K562 (cell line): ENCODE measurements at regions not wholly inside any gene's neighbourhood (a gene's known extent, or its start where the extent isn't known, plus 50 kb on each side); places are given as distances from the start of the nearest gene placed in this dataset.

ENCODE experiments used
- EP300 ChIP-seq: IDR thresholded peaks from 2 replicates; pipeline ENCODE4 v1.6.1; 2012; ENCODE audit warnings: low read length, improper control_type of control experiment
- HBP1 ChIP-seq: fragments of 450-650 bp; formaldehyde crosslinking; IDR thresholded peaks from 2 replicates; pipeline ENCODE4 v1.4.0; 2022; ENCODE audit warnings: missing genetic modification characterization
- HCFC1 ChIP-seq: IDR thresholded peaks from 2 replicates; pipeline ENCODE4 v1.6.1; 2012; ENCODE audit warnings: low read depth, low read length, improper control_type of control experiment
- MEF2A ChIP-seq: IDR thresholded peaks from 2 replicates; pipeline ENCODE4 v1.6.1; 2011; ENCODE audit warnings: low read depth, mild to moderate bottlenecking, low read length, moderate library complexity; ENCODE audit not compliant: control insufficient read depth
- SAP30 ChIP-seq: fragments of 200-600 bp; sonication (generic); IDR thresholded peaks from 2 replicates; pipeline ENCODE4 v1.6.1; 2012; ENCODE audit warnings: borderline replicate concordance, low read depth, mild to moderate bottlenecking, moderate library complexity, low read length, control low read depth, inconsistent platforms; ENCODE audit not compliant: insufficient read depth, poor library complexity, severe bottlenecking
- ZNF274 ChIP-seq: IDR thresholded peaks from 2 replicates; pipeline ENCODE4 v1.6.1; 2011; ENCODE audit warnings: low read depth, mild to moderate bottlenecking, low read length, moderate library complexity, borderline replicate concordance
- TF ChIP-seq, protein P1 (sequence below): sonication (generic); formaldehyde crosslinking; IDR thresholded peaks from 2 replicates; pipeline ENCODE4 v1.8.0; 2022; ENCODE audit warnings: missing genetic modification reagents, mild to moderate bottlenecking, moderate library complexity, borderline replicate concordance
- TF ChIP-seq, protein P2 (sequence below): sonication (generic); formaldehyde crosslinking; IDR thresholded peaks from 2 replicates; pipeline ENCODE4 v1.8.1; 2023; ENCODE audit warnings: mild to moderate bottlenecking, missing genetic modification reagents
- TF ChIP-seq, protein P3 (sequence below), 3 experiments: IDR thresholded peaks in 2 of 3; conservative IDR thresholded peaks in 1 of 3; 2 replicates each; pipeline ENCODE4 v1.5.1; 2011 to 2012; ENCODE audit warnings: low read length in 3 of 3, mild to moderate bottlenecking in 3 of 3, control low read depth in 2 of 3, improper control_type of control experiment in 1 of 3, inconsistent platforms in 1 of 3, low read depth in 1 of 3, mixed read lengths in 1 of 3, moderate library complexity in 1 of 3; ENCODE audit not compliant: insufficient read depth in 2 of 3

- TF ChIP-seq HBP1 (CRISPR knock-in tag) (no peak), EP300 (no peak), MEF2A (no peak), SAP30 (no peak), HCFC1 (no peak), ZNF274 (no peak)
- TF ChIP-seq, protein P1, sequence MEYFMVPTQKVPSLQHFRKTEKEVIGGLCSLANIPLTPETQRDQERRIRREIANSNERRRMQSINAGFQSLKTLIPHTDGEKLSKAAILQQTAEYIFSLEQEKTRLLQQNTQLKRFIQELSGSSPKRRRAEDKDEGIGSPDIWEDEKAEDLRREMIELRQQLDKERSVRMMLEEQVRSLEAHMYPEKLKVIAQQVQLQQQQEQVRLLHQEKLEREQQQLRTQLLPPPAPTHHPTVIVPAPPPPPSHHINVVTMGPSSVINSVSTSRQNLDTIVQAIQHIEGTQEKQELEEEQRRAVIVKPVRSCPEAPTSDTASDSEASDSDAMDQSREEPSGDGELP (CRISPR knock-in tag): no peak
- TF ChIP-seq, protein P2, sequence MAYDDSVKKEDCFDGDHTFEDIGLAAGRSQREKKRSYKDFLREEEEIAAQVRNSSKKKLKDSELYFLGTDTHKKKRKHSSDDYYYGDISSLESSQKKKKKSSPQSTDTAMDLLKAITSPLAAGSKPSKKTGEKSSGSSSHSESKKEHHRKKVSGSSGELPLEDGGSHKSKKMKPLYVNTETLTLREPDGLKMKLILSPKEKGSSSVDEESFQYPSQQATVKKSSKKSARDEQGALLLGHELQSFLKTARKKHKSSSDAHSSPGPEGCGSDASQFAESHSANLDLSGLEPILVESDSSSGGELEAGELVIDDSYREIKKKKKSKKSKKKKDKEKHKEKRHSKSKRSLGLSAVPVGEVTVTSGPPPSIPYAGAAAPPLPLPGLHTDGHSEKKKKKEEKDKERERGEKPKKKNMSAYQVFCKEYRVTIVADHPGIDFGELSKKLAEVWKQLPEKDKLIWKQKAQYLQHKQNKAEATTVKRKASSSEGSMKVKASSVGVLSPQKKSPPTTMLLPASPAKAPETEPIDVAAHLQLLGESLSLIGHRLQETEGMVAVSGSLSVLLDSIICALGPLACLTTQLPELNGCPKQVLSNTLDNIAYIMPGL (CRISPR knock-in tag): no peak
- TF ChIP-seq, protein P3, sequence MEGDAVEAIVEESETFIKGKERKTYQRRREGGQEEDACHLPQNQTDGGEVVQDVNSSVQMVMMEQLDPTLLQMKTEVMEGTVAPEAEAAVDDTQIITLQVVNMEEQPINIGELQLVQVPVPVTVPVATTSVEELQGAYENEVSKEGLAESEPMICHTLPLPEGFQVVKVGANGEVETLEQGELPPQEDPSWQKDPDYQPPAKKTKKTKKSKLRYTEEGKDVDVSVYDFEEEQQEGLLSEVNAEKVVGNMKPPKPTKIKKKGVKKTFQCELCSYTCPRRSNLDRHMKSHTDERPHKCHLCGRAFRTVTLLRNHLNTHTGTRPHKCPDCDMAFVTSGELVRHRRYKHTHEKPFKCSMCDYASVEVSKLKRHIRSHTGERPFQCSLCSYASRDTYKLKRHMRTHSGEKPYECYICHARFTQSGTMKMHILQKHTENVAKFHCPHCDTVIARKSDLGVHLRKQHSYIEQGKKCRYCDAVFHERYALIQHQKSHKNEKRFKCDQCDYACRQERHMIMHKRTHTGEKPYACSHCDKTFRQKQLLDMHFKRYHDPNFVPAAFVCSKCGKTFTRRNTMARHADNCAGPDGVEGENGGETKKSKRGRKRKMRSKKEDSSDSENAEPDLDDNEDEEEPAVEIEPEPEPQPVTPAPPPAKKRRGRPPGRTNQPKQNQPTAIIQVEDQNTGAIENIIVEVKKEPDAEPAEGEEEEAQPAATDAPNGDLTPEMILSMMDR (IDR thresholded peaks at IDR 0.05 in 2 of 3, conservative IDR thresholded peaks at IDR 0.05 in 1 of 3; ENCODE audit: insufficient read depth in 2 of 3, low read depth in 1 of 3, low read length in 3 of 3): no peak
These were observed 56.2 kb upstream of the TGFBR2 start for GRCh38 chr3:30550246-30550645.
